Tongue (tissue), 2 donors: ENCODE measurements at regions not wholly inside any gene's neighbourhood (a gene's known extent, or its start where the extent isn't known, plus 50 kb on each side); places are given as distances from the start of the nearest gene placed in this dataset. TPM values are rescaled to one million over a fixed set of nuclear protein-coding genes. Genes with fewer than 3 reads are reported as not detected.

Experiments
- DNase-seq: peaks from one replicate; pipeline ENCODE4 v3.0.0-alpha.2; 2015
- small RNA-seq: library from RNA; depleted of rRNA; stranded (forward); fragments of <200 nt; gene quantifications from one replicate; pipeline ENCODE3, GENCODE V24; 2014; ENCODE audit warnings: low replicate concordance

DNA sequence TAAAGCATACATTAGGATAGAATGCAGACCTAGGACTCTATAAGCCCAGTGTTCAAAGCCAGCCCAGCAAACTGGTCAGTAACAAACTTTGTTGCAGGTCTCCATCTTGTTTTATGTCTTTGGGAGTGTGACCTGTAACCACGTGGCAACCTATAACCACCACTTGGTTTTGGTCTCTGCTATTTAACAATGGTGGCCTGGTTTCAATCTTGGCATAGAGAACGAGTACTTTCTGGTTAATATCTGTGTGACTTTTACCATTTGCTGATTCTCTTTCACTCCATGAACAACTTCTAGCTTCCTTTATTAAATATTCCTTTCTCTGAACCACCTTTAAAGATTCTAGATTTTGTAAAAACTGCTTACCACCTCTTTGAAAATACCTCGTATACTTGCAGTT is 118.5 kb downstream of the KCNS3 start:
- DNase-seq: no peak

- DNase-seq: no peak
These were observed 117.1 kb downstream of the KCNS3 start for GRCh38 chr2:17995593-17995992.

Small RNA genes lying in the stretch of these regions (small RNA-seq; reads per million reads assigned to genes)
- gene RF00561: not detected
